ENCODE measurements at regions not wholly inside any gene's neighbourhood (a gene's known extent, or its start where the extent isn't known, plus 50 kb on each side); places are given as distances from the start of the nearest gene placed in this dataset.

- CTCF ChIA-PET, result no interaction called here
These were observed 252.6 kb upstream of the SMIM30 start for GRCh38 chr7:113370910-113371309.

GRCh38 chr7:113368256-113368655, 249.9 kb upstream of the SMIM30 start:
- Histone ChIP-seq H3K27ac (ENCODE audit: low read depth, low read length) (no peak overlapping the region), H3K9me3 (ENCODE audit: control insufficient read depth in 2 of 3, low read length in 3 of 3) (no peaks in the 10 kb centered on the region), H3K36me3 (ENCODE audit: control insufficient read depth in 2 of 3, insufficient read depth in 3 of 3, low read length in 3 of 3) (no peaks in the 10 kb centered on the region), H3K27me3 (ENCODE audit: control insufficient read depth in 2 of 2, insufficient read depth in 2 of 2, low read length in 2 of 2) (no peaks in the 10 kb centered on the region), H3K4me1 (ENCODE audit: control insufficient read depth in 2 of 2, insufficient read depth in 2 of 2, low read length in 2 of 2) (no peaks in the 10 kb centered on the region), H3K4me3 (ENCODE audit: low read length) (no peak overlapping the region)
- no peaks in the 10 kb centered on the region for H3K4me1 Mint-ChIP-seq
- DNase-seq, result no peak
- H3K9me3 Mint-ChIP-seq, result peaks cover 0 to 9% (median 0%) of the 10 kb centered on the region in 11 donors
- no peak overlapping the region for H3K27ac Mint-ChIP-seq
- peaks cover 0 to 12% (median 5%) of the 10 kb centered on the region in 5 donors for H3K27me3 Mint-ChIP-seq
- POLR2A ChIA-PET, result no interaction called here
- intact Hi-C loops (cut with micrococcal nuclease), result no loop called here
- no peak overlapping the region for H3K4me3 Mint-ChIP-seq
- CTCF ChIA-PET, result no interaction called here
- no peak for ATAC-seq
- H3K36me3 Mint-ChIP-seq, result no peaks in the 10 kb centered on the region

More at GRCh38 chr7:113370910-113371309, 252.6 kb upstream of the SMIM30 start:
- ATAC-seq (no peak), DNase-seq (no peak)
- intact Hi-C loops (cut with micrococcal nuclease), result no loop called here
- no peak overlapping the region for H3K4me3 Mint-ChIP-seq
- Histone ChIP-seq H3K27me3 (ENCODE audit: control insufficient read depth in 2 of 2, insufficient read depth in 2 of 2, low read length in 2 of 2) (no peaks in the 10 kb centered on the region), H3K36me3 (ENCODE audit: control insufficient read depth in 2 of 3, insufficient read depth in 3 of 3, low read length in 3 of 3) (no peaks in the 10 kb centered on the region), H3K4me1 (ENCODE audit: control insufficient read depth in 2 of 2, insufficient read depth in 2 of 2, low read length in 2 of 2) (no peaks in the 10 kb centered on the region), H3K27ac (ENCODE audit: low read depth, low read length) (no peak overlapping the region), H3K4me3 (ENCODE audit: low read length) (no peak overlapping the region), H3K9me3 (ENCODE audit: control insufficient read depth in 2 of 3, low read length in 3 of 3) (no peaks in the 10 kb centered on the region)
- POLR2A ChIA-PET, result no interaction called here
- peaks cover 0 to 5% (median under 1%) of the 10 kb centered on the region in 5 donors for H3K27me3 Mint-ChIP-seq
- H3K27ac Mint-ChIP-seq, result no peak overlapping the region
- H3K4me1 Mint-ChIP-seq, result no peaks in the 10 kb centered on the region
- peaks cover 0 to 2% (median 0%) of the 10 kb centered on the region in 11 donors for H3K9me3 Mint-ChIP-seq
- H3K36me3 Mint-ChIP-seq, result no peaks in the 10 kb centered on the region

GRCh38 chr7:113367041-113367586, 248.8 kb upstream of the SMIM30 start:
- POLR2A ChIA-PET, result no interaction called here
- peaks cover 0 to 8% (median 5%) of the 10 kb centered on the region in 5 donors for H3K27me3 Mint-ChIP-seq
- CTCF ChIA-PET, result no interaction called here
- H3K9me3 Mint-ChIP-seq, result peaks cover 0 to 9% (median 0%) of the 10 kb centered on the region in 11 donors
- ATAC-seq (no peak), DNase-seq (no peak)
- H3K4me1 Mint-ChIP-seq, result no peaks in the 10 kb centered on the region
- Histone ChIP-seq H3K4me3 (ENCODE audit: low read length) (no peak overlapping the region), H3K36me3 (ENCODE audit: control insufficient read depth in 2 of 3, insufficient read depth in 3 of 3, low read length in 3 of 3) (no peaks in the 10 kb centered on the region), H3K9me3 (ENCODE audit: control insufficient read depth in 2 of 3, low read length in 3 of 3) (no peaks in the 10 kb centered on the region), H3K4me1 (ENCODE audit: control insufficient read depth in 2 of 2, insufficient read depth in 2 of 2, low read length in 2 of 2) (no peaks in the 10 kb centered on the region), H3K27ac (ENCODE audit: low read depth, low read length) (no peak overlapping the region), H3K27me3 (ENCODE audit: control insufficient read depth in 2 of 2, insufficient read depth in 2 of 2, low read length in 2 of 2) (no peaks in the 10 kb centered on the region)
- H3K27ac Mint-ChIP-seq, result no peak overlapping the region
- H3K4me3 Mint-ChIP-seq, result no peak overlapping the region
- intact Hi-C loops (cut with micrococcal nuclease), result no loop called here
- no peaks in the 10 kb centered on the region for H3K36me3 Mint-ChIP-seq

GRCh38 chr7:113366122-113366521, 247.8 kb upstream of the SMIM30 start:
- peaks cover 0 to 8% (median 5%) of the 10 kb centered on the region in 5 donors for H3K27me3 Mint-ChIP-seq
- ChIA-PET POLR2A (no interaction called here), CTCF (no interaction called here)
- no peaks in the 10 kb centered on the region for H3K4me1 ChIP-seq (ENCODE audit: control insufficient read depth in 2 of 2, insufficient read depth in 2 of 2, low read length in 2 of 2)
- H3K36me3 ChIP-seq (ENCODE audit: control insufficient read depth in 2 of 3, insufficient read depth in 3 of 3, low read length in 3 of 3), result no peaks in the 10 kb centered on the region
- H3K4me3 ChIP-seq (ENCODE audit: low read length), result no peak overlapping the region
- no peak overlapping the region for H3K27ac Mint-ChIP-seq
- no peak overlapping the region for H3K27ac ChIP-seq (ENCODE audit: low read depth, low read length)
- H3K9me3 Mint-ChIP-seq, result peaks cover 0 to 9% (median 0%) of the 10 kb centered on the region in 11 donors
- no peak for DNase-seq
- no peaks in the 10 kb centered on the region for H3K27me3 ChIP-seq (ENCODE audit: control insufficient read depth in 2 of 2, insufficient read depth in 2 of 2, low read length in 2 of 2)
- no peaks in the 10 kb centered on the region for H3K9me3 ChIP-seq (ENCODE audit: control insufficient read depth in 2 of 3, low read length in 3 of 3)
- no peak overlapping the region for H3K4me3 Mint-ChIP-seq
- no peak for ATAC-seq
- H3K4me1 Mint-ChIP-seq, result no peaks in the 10 kb centered on the region
- no peaks in the 10 kb centered on the region for H3K36me3 Mint-ChIP-seq
- intact Hi-C loops (cut with micrococcal nuclease), result no loop called here

- Histone ChIP-seq H3K4me3 (ENCODE audit: low read length) (no peak overlapping the region), H3K4me1 (ENCODE audit: control insufficient read depth in 2 of 2, insufficient read depth in 2 of 2, low read length in 2 of 2) (no peaks in the 10 kb centered on the region), H3K27ac (ENCODE audit: low read depth, low read length) (no peak overlapping the region), H3K27me3 (ENCODE audit: control insufficient read depth in 2 of 2, insufficient read depth in 2 of 2, low read length in 2 of 2) (no peaks in the 10 kb centered on the region), H3K9me3 (ENCODE audit: control insufficient read depth in 2 of 3, low read length in 3 of 3) (no peaks in the 10 kb centered on the region), H3K36me3 (ENCODE audit: control insufficient read depth in 2 of 3, insufficient read depth in 3 of 3, low read length in 3 of 3) (no peaks in the 10 kb centered on the region)
- no peak for ATAC-seq
- Mint-ChIP-seq H3K4me1 (no peaks in the 10 kb centered on the region), H3K9me3 (peaks cover 0 to 15% (median 2%) of the 10 kb centered on the region in 11 donors), H3K27ac (no peak overlapping the region), H3K27me3 (no peaks in the 10 kb centered on the region), H3K36me3 (no peaks in the 10 kb centered on the region), H3K4me3 (no peak overlapping the region)
- CTCF ChIA-PET, result no interaction called here
- intact Hi-C loops (cut with micrococcal nuclease), result no loop called here
- POLR2A ChIA-PET, result no interaction called here
- no peak for DNase-seq
These were observed 231.0 kb upstream of the SMIM30 start for GRCh38 chr7:113349339-113349738.

GRCh38 chr7:113339661-113340060, 221.3 kb upstream of the SMIM30 start:
- Histone ChIP-seq H3K27ac (ENCODE audit: low read depth, low read length) (no peak overlapping the region), H3K9me3 (ENCODE audit: control insufficient read depth in 2 of 3, low read length in 3 of 3) (no peaks in the 10 kb centered on the region), H3K4me3 (ENCODE audit: low read length) (no peak overlapping the region), H3K36me3 (ENCODE audit: control insufficient read depth in 2 of 3, insufficient read depth in 3 of 3, low read length in 3 of 3) (no peaks in the 10 kb centered on the region), H3K27me3 (ENCODE audit: control insufficient read depth in 2 of 2, insufficient read depth in 2 of 2, low read length in 2 of 2) (peaks cover 0 to 3% of the 10 kb centered on the region in 2 donors), H3K4me1 (ENCODE audit: control insufficient read depth in 2 of 2, insufficient read depth in 2 of 2, low read length in 2 of 2) (no peaks in the 10 kb centered on the region)
- ChIA-PET CTCF (no interaction called here), POLR2A (no interaction called here)
- Mint-ChIP-seq H3K27me3 (no peaks in the 10 kb centered on the region), H3K9me3 (peaks cover 0 to 7% (median 0%) of the 10 kb centered on the region in 11 donors), H3K4me3 (no peak overlapping the region), H3K27ac (no peak overlapping the region), H3K4me1 (no peaks in the 10 kb centered on the region), H3K36me3 (no peaks in the 10 kb centered on the region)
- intact Hi-C loops (cut with micrococcal nuclease), result no loop called here
- ATAC-seq (no peak), DNase-seq (no peak)

- no peak overlapping the region for H3K27ac Mint-ChIP-seq
- H3K27ac ChIP-seq (ENCODE audit: low read depth, low read length), result no peak overlapping the region
- ATAC-seq, result no peak
- DNase-seq, result no peak
- H3K36me3 Mint-ChIP-seq, result no peaks in the 10 kb centered on the region
- no peaks in the 10 kb centered on the region for H3K36me3 ChIP-seq (ENCODE audit: control insufficient read depth in 2 of 3, insufficient read depth in 3 of 3, low read length in 3 of 3)
- H3K27me3 ChIP-seq (ENCODE audit: control insufficient read depth in 2 of 2, insufficient read depth in 2 of 2, low read length in 2 of 2), result peaks cover 0 to 2% of the 10 kb centered on the region in 2 donors
- H3K9me3 ChIP-seq (ENCODE audit: control insufficient read depth in 2 of 3, low read length in 3 of 3), result no peaks in the 10 kb centered on the region
- CTCF ChIA-PET, result no interaction called here
- no peaks in the 10 kb centered on the region for H3K4me1 ChIP-seq (ENCODE audit: control insufficient read depth in 2 of 2, insufficient read depth in 2 of 2, low read length in 2 of 2)
- POLR2A ChIA-PET, result no interaction called here
- peaks cover 0 to 11% (median 0%) of the 10 kb centered on the region in 11 donors for H3K9me3 Mint-ChIP-seq
- H3K4me1 Mint-ChIP-seq, result no peaks in the 10 kb centered on the region
- no peaks in the 10 kb centered on the region for H3K27me3 Mint-ChIP-seq
- no peak overlapping the region for H3K4me3 ChIP-seq (ENCODE audit: low read length)
- H3K4me3 Mint-ChIP-seq, result no peak overlapping the region
- intact Hi-C loops (cut with micrococcal nuclease), result no loop called here
These were observed 219.8 kb upstream of the SMIM30 start for GRCh38 chr7:113338071-113338696.

All from naive thymus-derived CD4-positive, alpha-beta T cell (primary cell).